SIG-M5 (cell line): ENCODE measurements at regions not wholly inside any gene's neighbourhood (a gene's known extent, or its start where the extent isn't known, plus 50 kb on each side); places are given as distances from the start of the nearest gene placed in this dataset.
"Not testable (repeated sequence)": the region's sequence is repeated elsewhere in the genome, so short reads cannot be mapped to it uniquely, and the experiment has no call there.

Experiments
- DNase-seq: peaks from one replicate; lab custom pipeline; 2025; lab: John Stamatoyannopoulos, UW

- DNase-seq: no peak
Observed at GRCh38 chr6:135722190-135722589, 129.3 kb upstream of the PDE7B start.

GRCh38 chr6:135722679-135723078 is 128.8 kb upstream of the PDE7B start:
- no peak for DNase-seq

GRCh38 chr6:135728589-135728988 is 122.9 kb upstream of the PDE7B start:
- DNase-seq: no peak

GRCh38 chr6:135731116-135731515 is 120.4 kb upstream of the PDE7B start:
- no peak for DNase-seq

DNA sequence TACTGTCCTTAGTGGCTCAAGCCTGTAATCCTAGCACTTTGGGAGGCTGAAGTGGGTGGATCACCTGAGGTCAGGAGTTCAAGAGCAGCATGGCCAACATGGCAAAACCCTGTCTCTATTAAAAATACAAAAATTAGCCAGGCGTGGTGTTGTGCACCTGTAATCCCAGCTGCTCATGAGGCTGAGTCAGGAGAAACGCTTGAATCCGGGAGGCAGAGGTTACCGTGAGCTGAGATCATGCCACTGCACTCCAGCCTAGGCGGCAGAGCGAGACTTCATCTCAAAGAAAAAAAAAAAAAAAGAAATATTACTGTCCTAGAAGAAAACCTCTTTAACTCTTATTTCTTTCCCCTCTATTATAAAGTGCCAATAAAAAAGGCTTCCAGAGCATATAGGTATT is 115.2 kb upstream of the PDE7B start:
- not testable (repeated sequence) for DNase-seq

- no peak for DNase-seq
Observed at GRCh38 chr6:135738636-135739035, 112.9 kb upstream of the PDE7B start.

DNA sequence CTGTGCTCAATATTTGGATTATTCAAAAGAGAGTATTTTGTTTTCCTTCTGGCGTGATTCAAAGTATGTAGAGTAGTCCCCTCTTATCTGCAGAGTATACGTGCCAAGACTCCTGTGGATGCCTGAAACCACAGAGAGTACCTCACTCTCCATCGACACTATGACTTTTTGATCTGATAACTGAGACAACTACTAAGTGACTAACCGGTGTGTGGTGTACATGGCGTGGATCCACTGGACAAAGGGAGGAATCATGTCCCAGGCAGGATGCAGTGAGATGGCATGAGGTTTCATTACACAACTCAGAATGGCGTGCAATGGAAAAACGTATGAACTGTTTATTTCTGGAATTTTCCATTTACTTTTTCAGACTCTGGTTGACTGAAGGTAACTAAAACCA is 112.2 kb upstream of the PDE7B start:
- no peak for DNase-seq

DNA sequence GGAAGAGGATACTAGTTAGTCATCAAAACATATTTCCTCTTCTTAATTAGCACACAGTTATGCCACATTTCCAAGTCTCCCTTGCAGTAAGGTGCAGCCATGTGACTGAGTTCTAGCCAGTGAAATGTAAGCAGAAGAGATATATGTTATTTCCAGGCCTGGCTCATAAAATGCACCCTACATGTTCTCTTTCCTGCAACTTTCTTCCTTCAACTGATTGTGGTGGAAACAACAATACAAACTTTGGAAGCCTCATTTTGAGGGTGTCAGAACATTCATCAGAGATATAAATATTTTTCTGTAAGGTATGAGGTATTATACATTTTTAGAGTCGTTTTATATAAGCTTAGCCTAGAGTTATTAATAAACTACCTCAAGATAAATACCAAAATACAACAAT is 110.9 kb upstream of the PDE7B start:
- DNase-seq: no peak

DNA sequence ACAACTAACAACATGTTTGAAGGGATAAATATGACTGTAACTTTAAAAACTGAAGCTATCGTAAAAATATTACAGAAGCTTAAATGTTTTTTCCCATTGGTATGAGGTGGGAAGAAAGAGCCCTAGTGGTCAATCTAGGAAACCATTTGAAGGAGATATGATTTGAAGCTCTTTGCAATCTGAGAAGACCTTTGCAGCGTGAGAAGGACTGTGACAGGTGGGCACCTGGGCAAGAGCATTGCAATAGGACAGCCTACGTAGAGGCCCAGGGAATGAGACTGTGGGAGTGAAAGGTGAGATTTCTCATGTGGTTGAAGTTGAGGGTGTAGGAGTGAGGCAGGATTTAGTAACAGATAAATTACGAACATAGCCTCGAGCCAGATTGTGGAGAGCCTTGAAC is 108.0 kb upstream of the PDE7B start:
- no peak for DNase-seq

DNA sequence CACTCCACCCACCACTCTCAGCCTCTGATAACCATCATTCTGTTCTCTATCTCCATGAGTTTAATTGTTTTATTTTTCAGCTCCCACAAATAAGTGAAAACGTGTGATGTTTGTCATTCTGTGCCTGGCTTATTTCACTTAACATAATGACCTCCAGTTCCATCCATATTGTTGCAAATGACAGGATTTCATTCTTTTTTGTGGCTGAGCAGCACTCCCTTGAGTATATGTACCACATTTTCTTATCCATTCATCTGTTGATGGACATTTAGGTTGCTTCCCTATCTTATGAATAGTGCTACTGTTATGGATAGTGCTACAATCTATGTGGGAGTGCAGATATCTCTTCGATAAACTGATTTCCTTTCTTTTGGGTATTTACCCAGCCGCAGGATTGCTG is 103.3 kb upstream of the PDE7B start:
- DNase-seq: no peak

DNA sequence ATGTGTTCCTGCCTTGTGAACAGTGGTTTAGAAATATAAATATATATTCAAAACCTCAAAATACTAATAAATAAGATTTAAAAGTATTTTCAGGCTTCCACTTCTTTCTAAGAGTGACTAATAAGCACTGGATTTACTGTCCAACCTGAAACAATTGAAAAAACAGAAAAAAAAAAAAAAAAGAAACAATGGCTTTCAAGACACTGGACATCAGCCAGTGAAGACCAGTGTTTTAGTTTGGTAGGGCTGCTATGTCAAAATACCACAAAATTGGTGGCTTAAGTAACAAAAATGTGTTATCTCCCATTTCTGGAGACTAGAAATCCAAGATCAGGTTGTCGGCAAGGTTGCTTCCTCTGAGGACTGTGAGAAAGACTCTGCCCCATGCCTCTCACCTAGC is 101.4 kb upstream of the PDE7B start:
- no peak for DNase-seq

- DNase-seq: no peak
Observed at GRCh38 chr6:135753196-135753595, 98.3 kb upstream of the PDE7B start.

- DNase-seq: no peak
Observed at GRCh38 chr6:135759831-135760230, 91.7 kb upstream of the PDE7B start.

GRCh38 chr6:135774006-135774405 is 77.5 kb upstream of the PDE7B start:
- DNase-seq: no peak

- no peak for DNase-seq
Observed at GRCh38 chr6:135779213-135779612, 72.3 kb upstream of the PDE7B start.

- no peak for DNase-seq
Observed at GRCh38 chr6:135780326-135780725, 71.2 kb upstream of the PDE7B start.

- no peak for DNase-seq
Observed at GRCh38 chr6:135782546-135782945, 69.0 kb upstream of the PDE7B start.

DNA sequence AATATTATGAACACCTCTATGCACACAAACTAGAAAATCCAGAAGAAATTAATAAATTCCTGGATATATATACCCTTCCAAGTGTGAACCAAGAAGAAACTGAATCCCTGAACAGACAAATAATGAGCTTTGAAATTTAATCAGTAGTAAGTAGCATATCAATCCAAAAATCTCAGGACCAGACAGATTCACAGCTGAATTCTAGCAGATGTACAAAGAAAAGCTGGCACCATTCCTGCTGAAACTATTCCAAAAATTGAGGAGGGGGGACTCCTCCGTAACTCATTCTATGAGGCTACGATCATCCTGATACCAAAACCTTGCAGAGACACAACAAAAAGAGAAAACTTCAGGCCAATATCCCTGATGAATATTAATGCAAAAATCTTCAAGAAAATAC is 67.0 kb upstream of the PDE7B start:
- DNase-seq: no peak

DNA sequence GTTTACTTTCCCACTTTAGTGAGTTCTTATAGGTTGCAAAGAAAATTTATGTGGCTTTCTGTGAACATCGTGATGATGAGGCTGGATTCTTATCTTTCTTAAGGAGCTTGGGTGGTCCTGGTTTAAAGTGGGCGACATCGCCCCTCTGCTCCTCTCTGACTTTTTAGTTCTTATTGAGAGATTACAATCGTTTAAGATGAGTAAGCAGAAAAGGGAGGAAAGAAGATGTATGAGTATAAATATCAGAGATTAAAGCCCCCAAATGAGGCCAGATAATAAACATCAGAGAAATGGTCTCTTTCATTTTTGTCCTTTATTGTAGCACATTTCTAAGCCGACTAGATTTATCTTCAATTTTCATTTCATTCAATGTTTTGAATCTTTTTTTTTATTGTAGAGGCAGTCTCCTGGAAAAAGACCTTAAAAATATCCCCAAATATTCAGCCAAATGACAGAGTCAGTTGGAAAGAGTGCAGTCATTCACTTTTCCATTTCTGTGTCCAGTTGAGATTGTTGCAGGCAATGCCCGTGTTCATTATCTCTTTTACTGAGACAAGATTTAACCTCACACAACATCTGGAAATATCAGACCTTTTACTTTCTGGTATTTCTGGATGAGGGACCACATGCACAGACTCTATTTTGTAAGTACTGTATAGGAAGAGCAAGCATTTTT is 62.0 kb upstream of the PDE7B start:
- no peak for DNase-seq

- no peak for DNase-seq
Observed at GRCh38 chr6:135791441-135791840, 60.1 kb upstream of the PDE7B start.

DNA sequence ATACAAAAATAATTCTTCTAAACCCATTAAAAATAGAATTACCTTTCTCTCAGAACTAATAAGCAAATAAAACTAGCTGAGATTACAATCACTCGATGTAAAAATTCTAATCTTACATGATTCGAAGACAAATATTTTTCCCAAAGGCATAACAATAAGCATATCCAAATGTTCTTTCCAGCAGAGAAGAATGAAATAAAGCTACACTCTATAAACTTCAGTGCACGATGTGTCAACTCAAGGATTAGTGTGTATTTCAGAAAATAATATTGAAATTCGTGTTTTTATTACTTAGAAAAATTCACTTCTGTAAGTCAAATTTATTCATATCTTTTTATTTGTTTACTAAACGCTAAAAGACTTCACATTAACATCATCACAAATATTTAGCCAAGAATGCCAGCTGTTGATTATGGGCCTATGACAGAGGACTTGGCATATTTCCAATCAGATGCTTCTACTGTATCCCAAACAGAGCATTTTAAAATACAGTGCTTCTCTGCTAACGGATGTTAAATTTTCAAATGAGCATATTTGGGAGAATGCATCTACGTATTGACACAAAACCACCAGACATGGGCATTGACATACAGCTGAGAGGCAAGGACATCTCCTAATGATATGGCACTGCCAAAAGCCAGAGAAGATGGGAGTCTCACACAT is 54.7 kb upstream of the PDE7B start:
- no peak for DNase-seq

DNA sequence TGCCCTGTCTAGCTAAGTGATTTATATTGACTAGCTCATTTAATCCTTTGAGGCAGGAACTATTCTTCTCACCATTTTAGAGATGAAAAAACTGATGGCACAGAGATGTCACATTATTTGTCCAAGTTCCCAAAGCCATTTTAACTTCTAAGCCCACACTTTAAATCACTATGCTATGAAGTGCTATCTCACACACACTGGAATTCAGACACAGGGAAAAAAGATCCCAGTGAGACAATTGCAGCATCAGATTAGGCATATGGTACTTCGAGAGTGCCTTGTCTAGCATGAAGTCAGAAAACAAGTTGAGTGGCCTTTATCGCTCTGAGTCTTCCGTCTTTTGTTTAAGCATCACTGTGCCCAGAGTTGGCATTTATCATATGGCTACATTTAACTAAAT is 54.1 kb upstream of the PDE7B start:
- no peak for DNase-seq

- no peak for DNase-seq
Observed at GRCh38 chr6:135798751-135799515, 52.6 kb upstream of the PDE7B start.
